Glutamatergic neuron (in vitro differentiated cells): ENCODE measurements at regions not wholly inside any gene's neighbourhood (a gene's known extent, or its start where the extent isn't known, plus 50 kb on each side); places are given as distances from the start of the nearest gene placed in this dataset.

Experiments used
- DNase-seq: peaks from one replicate; pipeline ENCODE4 v3.0.0; 2022
- H3K27ac Mint-ChIP-seq: one replicate; pipeline ENCODE4 v1.8.0; 2020; ENCODE audit warnings: mild to moderate bottlenecking, mixed read lengths, inconsistent platforms; ENCODE audit not compliant: unreplicated experiment
- H3K27me3 Mint-ChIP-seq: one replicate; pipeline ENCODE4 v1.8.0; 2020; ENCODE audit warnings: mild to moderate bottlenecking, moderate library complexity, mixed read lengths, inconsistent platforms; ENCODE audit not compliant: unreplicated experiment
- H3K36me3 Mint-ChIP-seq: one replicate; pipeline ENCODE4 v1.8.0; 2020; ENCODE audit warnings: mild to moderate bottlenecking, mixed read lengths, inconsistent platforms; ENCODE audit not compliant: unreplicated experiment
- H3K4me1 Mint-ChIP-seq: one replicate; pipeline ENCODE4 v1.8.0; 2020; ENCODE audit warnings: mild to moderate bottlenecking, low read depth, mixed read lengths, inconsistent platforms; ENCODE audit not compliant: unreplicated experiment
- H3K4me3 Mint-ChIP-seq: one replicate; pipeline ENCODE4 v1.8.0; 2020; ENCODE audit warnings: mild to moderate bottlenecking, mixed read lengths, inconsistent platforms; ENCODE audit not compliant: unreplicated experiment
- H3K9me3 Mint-ChIP-seq: one replicate; pipeline ENCODE4 v1.8.0; 2020; ENCODE audit warnings: mild to moderate bottlenecking, moderate library complexity, mixed read lengths, inconsistent platforms; ENCODE audit not compliant: unreplicated experiment
- TF ChIP-seq, protein P1 (sequence below): fragments of 200-600 bp; sonication (generic); IDR thresholded peaks from one replicate; pipeline ENCODE4 v1.5.0; 2021; ENCODE audit not compliant: partially characterized antibody, unreplicated experiment

DNA sequence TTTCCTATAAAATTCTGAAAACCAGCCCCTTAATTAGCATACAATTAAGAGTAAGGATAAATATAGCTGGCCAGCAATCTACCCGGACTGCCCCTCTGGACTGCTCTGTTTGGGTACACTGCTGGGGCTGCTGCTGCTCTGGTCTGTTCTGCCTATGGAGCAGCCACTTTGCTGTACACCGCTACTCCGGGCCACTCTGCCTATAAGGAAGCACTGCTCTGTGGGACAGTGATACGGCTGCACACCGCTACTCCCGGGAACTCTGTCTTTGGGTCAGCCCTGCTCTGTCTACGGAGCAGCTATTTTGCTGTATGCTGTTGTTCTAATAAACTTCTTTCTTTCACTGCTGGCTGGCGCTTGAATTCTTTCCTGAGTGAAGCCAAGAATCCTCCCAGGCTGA lies 316.5 kb upstream of the PLSCR5 start:
- TF ChIP-seq, protein P1, sequence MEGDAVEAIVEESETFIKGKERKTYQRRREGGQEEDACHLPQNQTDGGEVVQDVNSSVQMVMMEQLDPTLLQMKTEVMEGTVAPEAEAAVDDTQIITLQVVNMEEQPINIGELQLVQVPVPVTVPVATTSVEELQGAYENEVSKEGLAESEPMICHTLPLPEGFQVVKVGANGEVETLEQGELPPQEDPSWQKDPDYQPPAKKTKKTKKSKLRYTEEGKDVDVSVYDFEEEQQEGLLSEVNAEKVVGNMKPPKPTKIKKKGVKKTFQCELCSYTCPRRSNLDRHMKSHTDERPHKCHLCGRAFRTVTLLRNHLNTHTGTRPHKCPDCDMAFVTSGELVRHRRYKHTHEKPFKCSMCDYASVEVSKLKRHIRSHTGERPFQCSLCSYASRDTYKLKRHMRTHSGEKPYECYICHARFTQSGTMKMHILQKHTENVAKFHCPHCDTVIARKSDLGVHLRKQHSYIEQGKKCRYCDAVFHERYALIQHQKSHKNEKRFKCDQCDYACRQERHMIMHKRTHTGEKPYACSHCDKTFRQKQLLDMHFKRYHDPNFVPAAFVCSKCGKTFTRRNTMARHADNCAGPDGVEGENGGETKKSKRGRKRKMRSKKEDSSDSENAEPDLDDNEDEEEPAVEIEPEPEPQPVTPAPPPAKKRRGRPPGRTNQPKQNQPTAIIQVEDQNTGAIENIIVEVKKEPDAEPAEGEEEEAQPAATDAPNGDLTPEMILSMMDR = no peak
- Mint-ChIP-seq H3K27me3 (no peaks in the 10 kb centered on the region), H3K4me1 (peaks cover 2% of the 10 kb centered on the region), H3K9me3 (no peaks in the 10 kb centered on the region), H3K27ac (no peak overlapping the region), H3K4me3 (no peak overlapping the region), H3K36me3 (peaks cover 4% of the 10 kb centered on the region)
- DNase-seq = no peak

DNA sequence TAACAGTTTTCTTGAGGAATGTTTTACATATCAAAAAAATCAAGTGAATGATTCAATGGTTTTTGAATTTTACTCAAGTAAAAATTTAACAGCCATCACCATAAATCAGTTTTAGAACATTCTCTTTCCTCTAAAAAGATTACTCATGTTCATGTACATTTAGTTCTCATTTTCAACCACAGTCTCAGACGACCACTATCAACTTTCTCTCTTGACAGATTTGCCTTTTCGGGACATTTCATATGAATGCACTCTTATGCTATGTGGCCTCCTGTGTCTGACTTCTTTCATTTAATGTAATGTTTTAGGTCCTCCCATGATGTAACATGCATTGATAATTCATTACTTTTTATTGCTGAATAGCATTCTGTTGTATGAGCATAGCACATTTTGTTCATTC lies 309.3 kb upstream of the PLSCR5 start:
- TF ChIP-seq, protein P1 = no peak
- peaks cover 4% of the 10 kb centered on the region for H3K36me3 Mint-ChIP-seq
- no peak overlapping the region for H3K27ac Mint-ChIP-seq
- H3K4me3 Mint-ChIP-seq = no peak overlapping the region
- peaks cover 2% of the 10 kb centered on the region for H3K27me3 Mint-ChIP-seq
- H3K4me1 Mint-ChIP-seq = no peaks in the 10 kb centered on the region
- no peak for DNase-seq
- no peaks in the 10 kb centered on the region for H3K9me3 Mint-ChIP-seq

DNA sequence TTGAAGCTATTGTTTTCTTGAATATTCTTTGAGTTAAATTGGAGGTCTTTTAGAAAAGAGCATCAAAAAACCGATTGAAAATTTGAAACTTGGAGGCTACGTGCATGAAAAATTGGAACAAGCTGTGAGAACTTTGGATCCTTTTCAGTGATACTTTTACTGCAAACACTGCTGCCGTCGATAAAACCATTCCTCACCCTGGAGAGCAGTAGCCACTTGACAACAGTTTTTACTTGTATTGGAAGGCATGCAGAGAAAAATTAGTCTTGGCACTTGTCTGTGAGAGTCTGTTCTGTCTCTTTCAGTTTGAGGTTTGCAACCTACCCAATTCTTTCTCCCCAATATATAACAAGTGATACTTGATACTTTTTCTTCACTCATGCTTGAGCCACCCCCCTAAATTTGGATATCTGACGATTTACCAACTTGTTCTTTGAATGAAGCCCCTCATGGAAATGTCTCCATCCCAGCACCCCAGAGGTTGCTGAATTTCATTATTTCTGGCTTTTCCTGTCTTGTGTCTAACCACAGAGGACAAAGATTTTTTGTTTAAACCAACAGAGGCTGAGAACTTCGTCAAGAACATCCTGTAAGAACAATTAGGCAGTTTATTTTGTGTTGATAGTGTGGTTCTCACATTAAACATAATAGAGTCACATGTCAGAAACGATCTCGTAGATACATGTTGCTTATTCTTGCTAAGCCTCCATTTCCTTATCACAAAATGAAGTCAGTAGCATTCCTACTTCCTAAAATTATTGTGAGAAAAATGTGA lies 307.3 kb upstream of the PLSCR5 start:
- TF ChIP-seq, protein P1 = no peak
- Mint-ChIP-seq H3K4me3 (no peak overlapping the region), H3K4me1 (no peaks in the 10 kb centered on the region), H3K27me3 (peaks cover 2% of the 10 kb centered on the region), H3K9me3 (no peaks in the 10 kb centered on the region), H3K27ac (no peak overlapping the region), H3K36me3 (no peaks in the 10 kb centered on the region)
- no peak for DNase-seq

DNA sequence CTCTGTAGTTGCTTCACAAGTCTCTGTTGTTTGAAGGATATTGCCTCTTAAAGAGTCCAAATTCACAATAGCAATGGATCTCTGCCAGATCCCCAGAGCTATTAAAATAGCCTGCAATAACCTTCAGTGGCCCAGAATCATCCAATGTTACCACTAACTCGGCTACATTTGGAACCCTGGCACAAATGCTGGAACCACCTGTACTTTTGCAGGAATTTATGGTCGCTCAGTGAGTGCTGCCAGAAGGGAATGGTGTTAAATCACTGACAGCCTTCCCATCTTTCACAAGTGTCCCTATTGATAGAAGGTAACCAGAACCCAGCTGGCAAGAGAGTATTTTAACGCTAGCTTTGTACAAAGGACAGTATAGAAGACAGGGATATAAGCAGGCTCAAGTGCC lies 298.8 kb upstream of the PLSCR5 start:
- H3K36me3 Mint-ChIP-seq = no peaks in the 10 kb centered on the region
- TF ChIP-seq, protein P1 = no peak
- H3K4me3 Mint-ChIP-seq = no peak overlapping the region
- H3K27me3 Mint-ChIP-seq = no peaks in the 10 kb centered on the region
- no peak for DNase-seq
- H3K27ac Mint-ChIP-seq = no peak overlapping the region
- no peaks in the 10 kb centered on the region for H3K4me1 Mint-ChIP-seq
- H3K9me3 Mint-ChIP-seq = no peaks in the 10 kb centered on the region

DNA sequence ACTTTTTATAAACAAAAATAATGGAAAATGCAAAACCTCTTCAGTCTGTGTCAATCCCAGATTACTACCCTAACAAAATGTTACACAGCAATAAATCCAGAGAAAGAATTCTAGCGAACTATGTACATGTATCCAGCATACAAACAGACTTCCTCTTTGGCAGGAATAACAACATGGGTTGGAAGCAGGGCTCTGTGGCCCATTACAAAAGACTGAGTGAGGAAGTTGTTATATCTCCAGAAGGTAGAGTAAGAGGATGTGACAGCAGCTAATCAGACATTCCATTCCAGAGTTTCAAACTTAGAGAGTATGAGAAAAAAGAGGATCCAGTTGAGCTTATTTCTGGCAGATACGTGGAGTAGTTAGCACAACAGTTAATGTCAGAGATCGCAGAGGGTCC lies 294.0 kb upstream of the PLSCR5 start:
- Mint-ChIP-seq H3K4me3 (no peak overlapping the region), H3K4me1 (no peaks in the 10 kb centered on the region)
- DNase-seq = no peak

More for the DNA sequence above, 294.0 kb upstream of the PLSCR5 start:
- Mint-ChIP-seq H3K9me3 (no peaks in the 10 kb centered on the region), H3K36me3 (no peaks in the 10 kb centered on the region), H3K27ac (no peak overlapping the region), H3K27me3 (no peaks in the 10 kb centered on the region)
- TF ChIP-seq, protein P1 = no peak
